HG02571 (cell line): ENCODE measurements at regions not wholly inside any gene's neighbourhood (a gene's known extent, or its start where the extent isn't known, plus 50 kb on each side); places are given as distances from the start of the nearest gene placed in this dataset.

Experiments used
- ATAC-seq: cut with Tn5 transposase; IDR thresholded peaks from one replicate; pipeline ENCODE4 v1.9.1; 2021; ENCODE audit warnings: mild to moderate bottlenecking, moderate library complexity; ENCODE audit not compliant: unreplicated experiment

GRCh38 chr17:14959106-14959648 is 305.9 kb downstream of the PMP22 start:
- ATAC-seq: no peak

- ATAC-seq: no peak
These were observed 311.7 kb downstream of the PMP22 start for GRCh38 chr17:14953405-14953804.

GRCh38 chr17:14950686-14951085 is 314.4 kb downstream of the PMP22 start:
- ATAC-seq: no peak

- no peak for ATAC-seq
These were observed 314.9 kb downstream of the PMP22 start for GRCh38 chr17:14950216-14950615.

- no peak for ATAC-seq
These were observed 317.5 kb downstream of the PMP22 start for GRCh38 chr17:14947671-14948070.

- no peak for ATAC-seq
These were observed 318.6 kb downstream of the PMP22 start for GRCh38 chr17:14946481-14946880.

- ATAC-seq: no peak
These were observed 322.5 kb downstream of the PMP22 start for GRCh38 chr17:14942526-14943190.

- no peak for ATAC-seq
These were observed 324.2 kb downstream of the PMP22 start for GRCh38 chr17:14940938-14941265.

- no peak for ATAC-seq
These were observed 324.8 kb downstream of the PMP22 start for GRCh38 chr17:14940108-14940937.

- ATAC-seq: no peak
These were observed 329.2 kb downstream of the PMP22 start for GRCh38 chr17:14935845-14936485.

- no peak for ATAC-seq
These were observed 329.8 kb downstream of the PMP22 start for GRCh38 chr17:14935139-14935841.

GRCh38 chr17:14933676-14934075 is 331.4 kb downstream of the PMP22 start:
- ATAC-seq: no peak

- ATAC-seq: no peak
These were observed 338.5 kb downstream of the PMP22 start for GRCh38 chr17:14926526-14927122.

GRCh38 chr17:14926073-14926472 is 339.1 kb downstream of the PMP22 start:
- ATAC-seq: no peak

- ATAC-seq: no peak
These were observed 339.6 kb downstream of the PMP22 start for GRCh38 chr17:14925498-14925897.

- no peak for ATAC-seq
These were observed 341.1 kb downstream of the PMP22 start for GRCh38 chr17:14923981-14924380.

- no peak for ATAC-seq
These were observed 342.7 kb downstream of the PMP22 start for GRCh38 chr17:14922411-14922810.

GRCh38 chr17:14921936-14922335 is 343.2 kb downstream of the PMP22 start:
- no peak for ATAC-seq

- ATAC-seq: no peak
These were observed 345.4 kb downstream of the PMP22 start for GRCh38 chr17:14919631-14920213.

GRCh38 chr17:14919094-14919493 is 346.0 kb downstream of the PMP22 start:
- ATAC-seq: no peak
